Trophoblast cell (in vitro differentiated cells and primary cell): ENCODE measurements at regions not wholly inside any gene's neighbourhood (a gene's known extent, or its start where the extent isn't known, plus 50 kb on each side); places are given as distances from the start of the nearest gene placed in this dataset.

Experiments
- DNase-seq, 2 donors: peaks; one replicate each; pipeline ENCODE4 v3.0.0-alpha.2; 2016
- H2AFZ ChIP-seq: 2 replicates; pipeline ENCODE4 v1.6.1; 2013; ENCODE audit warnings: low read length, moderate library complexity, mild to moderate bottlenecking; ENCODE audit not compliant: insufficient read depth, poor library complexity
- H2AK5ac ChIP-seq: 2 replicates; pipeline ENCODE4 v1.6.1; 2013; ENCODE audit warnings: mild to moderate bottlenecking, low read length
- H2BK120ac ChIP-seq: 2 replicates; pipeline ENCODE4 v1.6.1; 2013; ENCODE audit warnings: low read length, mild to moderate bottlenecking, moderate library complexity; ENCODE audit not compliant: insufficient read depth, poor library complexity
- H2BK12ac ChIP-seq: 2 replicates; pipeline ENCODE4 v1.6.1; 2013; ENCODE audit warnings: mild to moderate bottlenecking, low read length, moderate library complexity
- H2BK5ac ChIP-seq: 2 replicates; pipeline ENCODE4 v1.6.1; 2013; ENCODE audit warnings: low read length, low read depth, moderate library complexity, mild to moderate bottlenecking; ENCODE audit not compliant: poor library complexity
- H3K14ac ChIP-seq: 2 replicates; pipeline ENCODE4 v1.6.1; 2013; ENCODE audit warnings: mild to moderate bottlenecking, low read length
- H3K18ac ChIP-seq: 2 replicates; pipeline ENCODE4 v1.6.1; 2013; ENCODE audit warnings: mild to moderate bottlenecking, low read length
- H3K23ac ChIP-seq: 2 replicates; pipeline ENCODE4 v1.6.1; 2013; ENCODE audit warnings: low read length
- H3K27ac ChIP-seq: 2 replicates; pipeline ENCODE4 v1.5.1; 2013; ENCODE audit warnings: low read depth, mild to moderate bottlenecking, inconsistent platforms, low read length, moderate library complexity
- H3K27me3 ChIP-seq: 2 replicates; pipeline ENCODE4 v1.6.1; 2013; ENCODE audit warnings: inconsistent platforms, mild to moderate bottlenecking, low read length, moderate library complexity; ENCODE audit not compliant: insufficient read depth
- H3K36me3 ChIP-seq, 2 experiments: 1 replicate in 1 of 2; 2 replicates in 1 of 2; pipeline ENCODE4 v1.6.1; 2013; ENCODE audit warnings: low read length in 2 of 2, mild to moderate bottlenecking in 2 of 2, moderate library complexity in 1 of 2; ENCODE audit not compliant: insufficient read depth in 2 of 2, control insufficient read depth in 1 of 2
- H3K4ac ChIP-seq: 2 replicates; pipeline ENCODE4 v1.6.1; 2013; ENCODE audit warnings: low read depth, mild to moderate bottlenecking, low read length, moderate library complexity
- H3K4me1 ChIP-seq, 2 experiments: 1 replicate in 1 of 2; 2 replicates in 1 of 2; pipeline ENCODE4 v1.6.1; 2013; ENCODE audit warnings: low read length in 2 of 2, mild to moderate bottlenecking in 2 of 2, moderate library complexity in 1 of 2; ENCODE audit not compliant: insufficient read depth in 2 of 2, control insufficient read depth in 1 of 2
- H3K4me2 ChIP-seq: 2 replicates; pipeline ENCODE4 v1.6.1; 2013; ENCODE audit warnings: inconsistent platforms, mild to moderate bottlenecking, low read length, moderate library complexity
- H3K4me3 ChIP-seq: 2 replicates; pipeline ENCODE4 v1.5.1; 2013; ENCODE audit warnings: mild to moderate bottlenecking, low read depth, low read length, inconsistent platforms
- H3K79me1 ChIP-seq: one replicate; pipeline ENCODE4 v1.6.1; 2013; ENCODE audit warnings: low read length
- H3K79me2 ChIP-seq: 2 replicates; pipeline ENCODE4 v1.6.1; 2013; ENCODE audit warnings: low read length, mild to moderate bottlenecking; ENCODE audit not compliant: control insufficient read depth, insufficient read depth, poor library complexity
- H3K9ac ChIP-seq: 2 replicates; pipeline ENCODE4 v1.6.1; 2013; ENCODE audit warnings: mild to moderate bottlenecking, low read length
- H3K9me3 ChIP-seq: 2 replicates; pipeline ENCODE4 v1.6.1; 2013; ENCODE audit warnings: low read depth, mild to moderate bottlenecking, control low read depth, inconsistent platforms, low read length; ENCODE audit not compliant: insufficient read depth
- H4K12ac ChIP-seq: 2 replicates; pipeline ENCODE4 v1.6.1; 2013; ENCODE audit warnings: low read depth, mild to moderate bottlenecking, low read length, moderate library complexity
- H4K8ac ChIP-seq: 2 replicates; pipeline ENCODE4 v1.6.1; 2013; ENCODE audit warnings: low read depth, mild to moderate bottlenecking, low read length, moderate library complexity
- H4K91ac ChIP-seq: one replicate; pipeline ENCODE4 v1.6.1; 2013; ENCODE audit warnings: low read depth, mild to moderate bottlenecking, low read length, moderate library complexity
- WGBS: extraction: QIAGEN DNeasy Blood & Tissue Kit; methylation state at CpG from one replicate; pipeline ENCODE4 v1.1.7; 2013; ENCODE audit warnings: missing lambda C conversion rate; ENCODE audit not compliant: insufficient read length, insufficient coverage; ENCODE audit errors: extremely low coverage; 5-methylcytosine and 5-hydroxymethylcytosine counted together

GRCh38 chr18:39198376-39198775, 1632.8 kb upstream of the CELF4 start:
- H2AK5ac ChIP-seq, result no peak overlapping the region
- H2BK120ac ChIP-seq, result no peak overlapping the region
- no peak overlapping the region for H3K9ac ChIP-seq
- no peak overlapping the region for H3K23ac ChIP-seq
- WGBS, result no CpG with 5 or more reads among the region's 4 CpGs
- H2BK5ac ChIP-seq, result no peak overlapping the region
- DNase-seq, result peak; percentile 37 to 67
- no peak overlapping the region for H3K18ac ChIP-seq
- no peak overlapping the region for H3K4me3 ChIP-seq
- no peak overlapping the region for H4K12ac ChIP-seq
- no peaks in the 10 kb centered on the region for H3K9me3 ChIP-seq
- no peak overlapping the region for H2BK12ac ChIP-seq
- H4K91ac ChIP-seq, result no peak overlapping the region
- no peaks in the 10 kb centered on the region for H3K36me3 ChIP-seq
- no peak overlapping the region for H2AFZ ChIP-seq
- no peaks in the 10 kb centered on the region for H3K4me1 ChIP-seq
- H3K4me2 ChIP-seq, result no peak overlapping the region
- no peak overlapping the region for H3K4ac ChIP-seq
- no peaks in the 10 kb centered on the region for H3K79me1 ChIP-seq
- H3K27ac ChIP-seq, result no peak overlapping the region
- no peaks in the 10 kb centered on the region for H3K79me2 ChIP-seq
- no peak overlapping the region for H4K8ac ChIP-seq
- no peak overlapping the region for H3K14ac ChIP-seq
- H3K27me3 ChIP-seq, result no peaks in the 10 kb centered on the region

GRCh38 chr18:39191931-39192330, 1626.3 kb upstream of the CELF4 start:
- Histone ChIP-seq H3K18ac (no peak overlapping the region), H2BK5ac (no peak overlapping the region), H3K4me3 (no peak overlapping the region), H3K79me2 (no peaks in the 10 kb centered on the region), H3K23ac (no peak overlapping the region), H2AK5ac (no peak overlapping the region), H3K4me2 (no peak overlapping the region), H3K79me1 (no peaks in the 10 kb centered on the region), H3K14ac (no peak overlapping the region), H3K4ac (no peak overlapping the region), H3K27ac (no peak overlapping the region), H4K8ac (no peak overlapping the region), H2BK120ac (no peak overlapping the region), H3K36me3 (no peaks in the 10 kb centered on the region), H2AFZ (no peak overlapping the region), H3K9ac (no peak overlapping the region), H3K27me3 (no peaks in the 10 kb centered on the region), H3K9me3 (no peaks in the 10 kb centered on the region), H4K12ac (no peak overlapping the region), H4K91ac (no peak overlapping the region), H2BK12ac (no peak overlapping the region), H3K4me1 (no peaks in the 10 kb centered on the region)
- no CpG with 5 or more reads among the region's 1 CpG for WGBS
- peak in 1 of 2 donors; percentile 46 for DNase-seq

- Histone ChIP-seq H3K27me3 (no peaks in the 10 kb centered on the region), H3K18ac (no peak overlapping the region), H2BK12ac (no peak overlapping the region), H3K9ac (no peak overlapping the region), H3K79me2 (no peaks in the 10 kb centered on the region), H2BK5ac (no peak overlapping the region), H3K4me3 (no peak overlapping the region), H2AFZ (no peak overlapping the region), H3K36me3 (no peaks in the 10 kb centered on the region), H3K4ac (no peak overlapping the region), H3K14ac (no peak overlapping the region), H3K79me1 (no peaks in the 10 kb centered on the region), H3K9me3 (no peaks in the 10 kb centered on the region), H3K23ac (no peak overlapping the region), H2BK120ac (no peak overlapping the region), H4K8ac (no peak overlapping the region), H3K27ac (no peak overlapping the region), H2AK5ac (no peak overlapping the region), H4K91ac (no peak overlapping the region), H4K12ac (no peak overlapping the region), H3K4me1 (no peaks in the 10 kb centered on the region), H3K4me2 (no peak overlapping the region)
- DNase-seq, result no peak
- WGBS, result no CpG with 5 or more reads among the region's 2 CpGs
Measured at GRCh38 chr18:39191058-39191457, 1625.5 kb upstream of the CELF4 start.

- Histone ChIP-seq H3K79me2 (no peaks in the 10 kb centered on the region), H3K23ac (no peak overlapping the region), H4K8ac (no peak overlapping the region), H2BK120ac (no peak overlapping the region), H4K12ac (no peak overlapping the region), H3K27me3 (no peaks in the 10 kb centered on the region), H3K9me3 (no peaks in the 10 kb centered on the region), H3K4me2 (no peak overlapping the region), H3K36me3 (no peaks in the 10 kb centered on the region), H3K4me3 (no peak overlapping the region), H3K4ac (no peak overlapping the region), H2AFZ (no peak overlapping the region), H3K18ac (no peak overlapping the region), H2BK5ac (no peak overlapping the region), H2AK5ac (no peak overlapping the region), H2BK12ac (no peak overlapping the region), H3K27ac (no peak overlapping the region), H3K4me1 (no peaks in the 10 kb centered on the region), H4K91ac (no peak overlapping the region), H3K79me1 (no peaks in the 10 kb centered on the region), H3K9ac (no peak overlapping the region), H3K14ac (no peak overlapping the region)
- WGBS, result no CpG with 5 or more reads among the region's 3 CpGs
- DNase-seq, result peak in 1 of 2 donors; percentile 36
Measured at GRCh38 chr18:39190508-39190907, 1624.9 kb upstream of the CELF4 start.
